ENCODE measurements at regions not wholly inside any gene's neighbourhood (a gene's known extent, or its start where the extent isn't known, plus 50 kb on each side); places are given as distances from the start of the nearest gene placed in this dataset.

DNA sequence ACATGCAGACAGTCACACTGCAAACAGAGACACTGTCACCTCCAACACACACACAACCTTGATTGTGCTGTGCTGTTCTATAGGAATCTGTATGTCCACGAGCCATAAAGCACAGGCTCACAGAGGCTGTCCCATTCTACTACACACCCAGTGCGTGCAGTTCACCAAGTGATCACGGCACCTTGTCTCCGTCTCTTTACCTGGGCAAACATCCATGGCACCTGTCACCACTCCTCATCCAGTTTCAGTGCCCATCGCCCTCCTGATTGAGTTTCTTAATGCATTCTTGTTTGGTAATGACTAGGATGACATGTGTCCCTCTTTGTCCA is 65.8 kb upstream of the STMND1 start:
- CTCF ChIA-PET = no interaction called here
- DNase-seq (ENCODE audit: extremely low spot score) = no peak
- POLR2A ChIA-PET = no interaction called here
- TF ChIP-seq FOXA1 (IDR thresholded peaks at IDR 0.05) = no peak

DNA sequence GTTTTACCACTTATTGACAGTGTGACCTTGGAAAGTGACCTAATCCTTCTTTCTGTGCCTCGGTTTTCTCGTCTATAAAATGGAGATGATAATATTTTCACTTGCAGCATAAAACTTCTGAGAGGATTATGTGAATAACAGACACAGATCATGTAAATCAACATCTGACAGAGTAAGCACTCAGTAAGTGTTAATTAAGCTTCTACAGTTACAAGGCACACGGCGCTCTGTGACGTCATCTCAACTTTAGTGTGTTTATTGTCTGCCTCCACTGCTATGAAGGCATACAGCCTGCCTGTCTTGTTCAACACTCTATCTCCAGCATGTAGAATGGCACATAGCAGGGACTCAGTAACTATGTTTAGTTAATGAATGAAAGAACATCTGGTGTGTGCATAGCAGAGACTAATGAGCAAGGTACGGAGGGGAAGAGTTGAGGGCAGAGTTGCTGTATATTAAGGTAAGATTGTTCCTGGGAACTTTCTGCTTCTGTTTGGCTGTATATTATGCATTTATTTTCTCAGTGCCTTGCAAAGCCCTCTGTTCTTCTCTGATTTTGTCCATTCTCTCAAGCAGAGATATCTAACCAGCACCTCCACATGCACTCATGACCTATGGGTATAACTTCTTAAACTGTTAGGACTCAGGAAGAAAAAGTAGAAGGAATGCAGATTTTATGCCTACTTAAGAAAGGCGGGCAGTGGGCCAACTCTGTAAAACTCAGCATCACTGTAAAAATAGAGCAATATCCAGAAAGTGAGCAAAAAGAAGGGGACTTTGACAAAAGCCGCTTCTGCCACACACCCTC is 66.4 kb upstream of the STMND1 start:
- ChIA-PET POLR2A (no interaction called here), CTCF (interaction anchor here (1.5 kb wide), 1 partner anchor 51 kb away, joined by 6 read pairs; no protein-coding TSS in a partner anchor)
- no peak for DNase-seq (ENCODE audit: extremely low spot score)
- TF ChIP-seq, protein P1, sequence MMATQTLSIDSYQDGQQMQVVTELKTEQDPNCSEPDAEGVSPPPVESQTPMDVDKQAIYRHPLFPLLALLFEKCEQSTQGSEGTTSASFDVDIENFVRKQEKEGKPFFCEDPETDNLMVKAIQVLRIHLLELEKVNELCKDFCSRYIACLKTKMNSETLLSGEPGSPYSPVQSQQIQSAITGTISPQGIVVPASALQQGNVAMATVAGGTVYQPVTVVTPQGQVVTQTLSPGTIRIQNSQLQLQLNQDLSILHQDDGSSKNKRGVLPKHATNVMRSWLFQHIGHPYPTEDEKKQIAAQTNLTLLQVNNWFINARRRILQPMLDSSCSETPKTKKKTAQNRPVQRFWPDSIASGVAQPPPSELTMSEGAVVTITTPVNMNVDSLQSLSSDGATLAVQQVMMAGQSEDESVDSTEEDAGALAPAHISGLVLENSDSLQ (IDR thresholded peaks at IDR 0.05) = peak; percentile 73
- no peak for TF ChIP-seq FOXK2 (IDR thresholded peaks at IDR 0.05)

DNA sequence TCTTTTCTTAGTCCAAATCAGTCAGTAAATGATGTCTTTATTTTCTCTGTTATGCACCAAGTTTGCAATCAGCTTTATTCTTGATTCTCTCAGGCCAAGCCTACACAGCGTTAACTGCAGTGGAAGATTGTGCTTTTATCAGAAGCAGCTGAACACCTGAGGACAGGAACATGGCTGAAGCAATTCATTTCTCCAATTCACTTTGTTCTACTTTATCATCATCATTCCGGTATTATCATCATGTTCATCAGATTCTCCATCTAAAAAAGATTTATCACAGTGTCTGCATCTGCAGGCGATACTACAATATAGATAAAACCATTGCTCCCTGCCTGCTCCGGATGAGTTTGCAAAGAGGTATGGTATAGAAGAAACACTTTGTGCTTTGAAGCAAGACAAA is 68.1 kb upstream of the STMND1 start:
- POLR2A ChIA-PET = no interaction called here

DNA sequence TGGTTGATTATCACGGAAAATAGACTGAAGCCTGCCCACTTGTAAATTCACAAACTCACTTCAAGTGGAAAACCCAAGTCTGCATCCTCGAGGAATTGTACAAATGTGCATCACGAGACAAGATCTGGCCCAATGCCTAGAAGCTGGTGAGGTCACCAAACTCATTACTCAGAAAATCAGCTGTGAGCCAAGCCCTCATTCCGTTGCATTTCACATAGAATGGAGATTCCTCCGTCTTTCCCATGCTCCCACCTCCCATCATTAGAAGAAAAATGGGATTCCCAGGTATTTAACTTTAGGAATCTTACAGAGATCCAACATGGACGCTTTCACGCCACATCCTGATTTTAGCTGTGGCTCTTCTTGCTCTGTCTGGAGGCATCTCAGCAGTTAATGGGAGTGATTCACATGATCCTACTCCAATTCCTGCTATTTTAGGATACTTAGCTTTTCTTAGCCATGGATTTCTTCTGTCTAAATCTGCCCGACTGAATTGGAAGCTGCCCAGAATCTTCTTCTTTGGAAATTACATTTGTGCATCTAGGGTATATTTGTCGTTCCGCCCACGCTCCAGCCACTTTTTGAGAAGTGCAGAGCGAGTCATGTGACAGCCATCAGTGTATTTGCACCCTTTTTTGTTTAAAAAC is 68.7 kb upstream of the STMND1 start:
- no peak for TF ChIP-seq ARNT (IDR thresholded peaks at IDR 0.05)
- no peak for TF ChIP-seq FOXM1 (IDR thresholded peaks at IDR 0.05; ENCODE audit: borderline replicate concordance)
- TF ChIP-seq TARDBP (IDR thresholded peaks at IDR 0.05) = no peak
- no peak for TF ChIP-seq BHLHE40 (IDR thresholded peaks at IDR 0.05; ENCODE audit: borderline replicate concordance)
- no peak for TF ChIP-seq FOXK2 (IDR thresholded peaks at IDR 0.05)
- TF ChIP-seq SP1 (IDR thresholded peaks at IDR 0.05) = no peak
- TF ChIP-seq L3MBTL2 (conservative IDR thresholded peaks at IDR 0.05) = no peak
- no peak for TF ChIP-seq FOXA1 (IDR thresholded peaks at IDR 0.05)
- TF ChIP-seq SUZ12 (IDR thresholded peaks at IDR 0.05) = no peak
- TF ChIP-seq ZNF384 (IDR thresholded peaks at IDR 0.05) = no peak
- no peak for TF ChIP-seq HDGF (IDR thresholded peaks at IDR 0.05; ENCODE audit: borderline replicate concordance)
- TF ChIP-seq NFRKB (IDR thresholded peaks at IDR 0.05) = no peak
- TF ChIP-seq LEF1 (IDR thresholded peaks at IDR 0.05; ENCODE audit: borderline replicate concordance) = no peak
- TF ChIP-seq, protein P1 (IDR thresholded peaks at IDR 0.05) = no peak
- TF ChIP-seq CTBP1 (IDR thresholded peaks at IDR 0.05; ENCODE audit: borderline replicate concordance) = no peak
- no peak for TF ChIP-seq ELF4 (IDR thresholded peaks at IDR 0.05)
- POLR2A ChIA-PET = interaction anchor here (1.1 kb wide), 1 partner anchor 16 kb away, joined by 3 read pairs; no protein-coding TSS in a partner anchor
- peak; percentile 35 for DNase-seq (ENCODE audit: extremely low spot score)
- CTCF ChIA-PET = no interaction called here

More for the DNA sequence above, 68.1 kb upstream of the STMND1 start:
- DNase-seq (ENCODE audit: extremely low spot score) = no peak
- CTCF ChIA-PET = interaction anchor here (1.5 kb wide), 1 partner anchor 53 kb away, joined by 6 read pairs; no protein-coding TSS in a partner anchor
- TF ChIP-seq SUZ12 (IDR thresholded peaks at IDR 0.05) (no peak), FOXA1 (IDR thresholded peaks at IDR 0.05) (no peak), FOXK2 (IDR thresholded peaks at IDR 0.05) (no peak), FOXM1 (IDR thresholded peaks at IDR 0.05; ENCODE audit: borderline replicate concordance) (no peak), CTBP1 (IDR thresholded peaks at IDR 0.05; ENCODE audit: borderline replicate concordance) (no peak), NFRKB (IDR thresholded peaks at IDR 0.05) (no peak), L3MBTL2 (conservative IDR thresholded peaks at IDR 0.05) (no peak), TARDBP (IDR thresholded peaks at IDR 0.05) (no peak), LEF1 (IDR thresholded peaks at IDR 0.05; ENCODE audit: borderline replicate concordance) (no peak), HDGF (IDR thresholded peaks at IDR 0.05; ENCODE audit: borderline replicate concordance) (no peak), ARNT (IDR thresholded peaks at IDR 0.05) (no peak)
- TF ChIP-seq, protein P1 (IDR thresholded peaks at IDR 0.05) = no peak

DNA sequence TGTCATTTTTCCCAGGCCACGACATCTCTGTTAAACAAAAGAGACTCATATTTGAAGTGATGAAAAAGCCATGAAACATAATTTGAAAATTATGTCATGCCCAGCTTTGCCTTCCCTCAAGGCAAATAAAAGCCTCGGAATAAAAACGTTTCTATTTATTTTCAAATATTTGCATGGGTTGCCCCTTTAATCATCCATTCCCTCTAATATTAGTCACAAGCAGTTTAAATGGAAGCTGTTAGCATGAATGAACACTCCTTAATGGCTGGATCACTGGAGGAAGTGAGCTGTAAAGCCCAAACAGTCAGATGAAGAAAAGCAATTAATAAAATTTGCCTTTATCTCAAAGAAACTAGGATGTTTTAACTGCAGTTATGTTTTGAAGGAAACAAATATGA is 69.3 kb upstream of the STMND1 start:
- DNase-seq (ENCODE audit: extremely low spot score) = no peak
- TF ChIP-seq FOXA1 (IDR thresholded peaks at IDR 0.05) (no peak), LEF1 (IDR thresholded peaks at IDR 0.05; ENCODE audit: borderline replicate concordance) (no peak), ZNF384 (IDR thresholded peaks at IDR 0.05) (no peak), NFRKB (IDR thresholded peaks at IDR 0.05) (no peak), FOXM1 (IDR thresholded peaks at IDR 0.05; ENCODE audit: borderline replicate concordance) (no peak), ELF4 (IDR thresholded peaks at IDR 0.05) (no peak), SP1 (IDR thresholded peaks at IDR 0.05) (no peak), TARDBP (IDR thresholded peaks at IDR 0.05) (no peak), FOXK2 (IDR thresholded peaks at IDR 0.05) (no peak), BHLHE40 (IDR thresholded peaks at IDR 0.05; ENCODE audit: borderline replicate concordance) (no peak), HDGF (IDR thresholded peaks at IDR 0.05; ENCODE audit: borderline replicate concordance) (no peak), L3MBTL2 (conservative IDR thresholded peaks at IDR 0.05) (no peak), CTBP1 (IDR thresholded peaks at IDR 0.05; ENCODE audit: borderline replicate concordance) (no peak), ARNT (IDR thresholded peaks at IDR 0.05) (no peak), SUZ12 (IDR thresholded peaks at IDR 0.05) (no peak)
- TF ChIP-seq, protein P1 (IDR thresholded peaks at IDR 0.05) = no peak
- ChIA-PET POLR2A (interaction anchor here (1.1 kb wide), 1 partner anchor 15 kb away, joined by 3 read pairs; no protein-coding TSS in a partner anchor), CTCF (no interaction called here)

Data from HEK293T (cell line).